Adrenal gland (tissue), 9 donors: ENCODE measurements at regions not wholly inside any gene's neighbourhood (a gene's known extent, or its start where the extent isn't known, plus 50 kb on each side); places are given as distances from the start of the nearest gene placed in this dataset.

Experiments used
- DNase-seq, 7 donors: peaks; one replicate each; pipeline ENCODE4 v3.0.0-alpha.2; 2019 to 2020
- H3K27ac ChIP-seq, 5 donors: fragments of 200-600 bp; sonication (generic) in 4 of 5; 1 replicate in 3 of 5; 2 replicates in 2 of 5; pipeline versions ENCODE4 v1.5.1 to v1.8.0; 2016 to 2020; ENCODE audit warnings: mild to moderate bottlenecking in 1 of 5
- H3K27me3 ChIP-seq: fragments of 200-600 bp; 2 replicates; pipeline ENCODE4 v1.8.0; 2021
- H3K36me3 ChIP-seq, 2 donors: fragments of 200-600 bp; replicated peaks in 1 of 2; 1 replicate in 1 of 2; 2 replicates in 1 of 2; pipeline versions ENCODE4 v1.5.1 to v1.8.0; 2018 to 2022
- H3K4me1 ChIP-seq, 2 donors: fragments of 200-600 bp; replicated peaks in 1 of 2; 1 replicate in 1 of 2; 2 replicates in 1 of 2; pipeline versions ENCODE4 v1.5.1 to v1.8.0; 2018 to 2021
- H3K4me3 ChIP-seq, 4 donors: fragments of 200-600 bp; sonication (generic) in 3 of 4; one replicate each; pipeline ENCODE4 v1.5.1; 2016 to 2018
- H3K9me3 ChIP-seq, 3 donors: fragments of 200-600 bp; sonication (generic) in 1 of 3; replicated peaks in 1 of 3; 1 replicate in 2 of 3; 2 replicates in 1 of 3; pipeline versions ENCODE4 v1.5.1 to v1.8.0; 2016 to 2021
- POLR2A ChIP-seq, 2 donors: fragments of 450-650 bp; IDR thresholded peaks; one replicate each; pipeline ENCODE4 v1.6.1; 2017; ENCODE audit warnings: antibody characterized with exemption in 2 of 2, mild to moderate bottlenecking in 2 of 2, moderate library complexity in 1 of 2
- WGBS, 4 donors: extraction: QIAGEN DNeasy Blood & Tissue Kit in 2 of 4; methylation state at CpG; one replicate each; pipeline versions ENCODE4 v1.1.5 to v1.1.7; 2013 to 2017; 5-methylcytosine and 5-hydroxymethylcytosine counted together
- intact Hi-C, 2 donors: fragments of 100-400 bp; cut with DNase I; formaldehyde crosslinking; loops; one replicate each; pipeline versions ENCODE4 v1.14.1 to v1.15.0; 2022 to 2023
- TF ChIP-seq, protein P1 (sequence below), 6 experiments: fragments of 450-650 bp in 4 of 6; fragments of 200-600 bp in 2 of 6; sonication (generic) in 1 of 6; IDR thresholded peaks; 1 replicate in 5 of 6; 2 replicates in 1 of 6; pipeline versions ENCODE4 v1.5.1 to v1.8.0; 2016 to 2021; ENCODE audit warnings: antibody characterized with exemption in 6 of 6, mild to moderate bottlenecking in 2 of 6, moderate library complexity in 1 of 6
- donor health status: healthy with polysubstance abuse.
- donor health status: Bipolar disorder and iron deficiency.
- donor health status: DM: yes; HTN: yes; CAD: no.
- donor health status: DM: no; HTN: no; CAD: no.
- donor health status: DM: no; HTN: no; CAD: no.

DNA sequence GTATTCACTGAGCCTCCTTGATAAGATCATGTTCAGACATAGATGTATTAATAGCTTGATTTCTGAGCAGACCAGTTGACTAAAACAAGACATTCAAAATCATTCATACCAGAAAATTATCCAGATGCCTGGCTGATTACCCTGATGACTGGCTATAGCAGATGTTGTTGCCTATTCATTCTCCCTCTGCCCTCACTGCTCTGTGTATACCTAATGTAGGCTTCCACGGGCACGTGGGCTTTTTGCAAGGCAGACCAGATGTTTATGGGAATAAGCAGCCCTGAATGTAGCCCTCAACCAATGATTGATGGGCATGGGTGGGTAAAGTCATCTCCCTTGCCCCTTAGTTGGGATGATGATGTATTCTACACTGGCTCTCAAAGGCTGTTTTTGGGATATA is 289.1 kb downstream of the MBD2 start:
- intact Hi-C loops: no loop called here
- no peaks in the 10 kb centered on the region for H3K36me3 ChIP-seq
- H3K4me3 ChIP-seq: no peak overlapping the region
- no peak for TF ChIP-seq POLR2A (IDR thresholded peaks at IDR 0.05)
- TF ChIP-seq, protein P1, sequence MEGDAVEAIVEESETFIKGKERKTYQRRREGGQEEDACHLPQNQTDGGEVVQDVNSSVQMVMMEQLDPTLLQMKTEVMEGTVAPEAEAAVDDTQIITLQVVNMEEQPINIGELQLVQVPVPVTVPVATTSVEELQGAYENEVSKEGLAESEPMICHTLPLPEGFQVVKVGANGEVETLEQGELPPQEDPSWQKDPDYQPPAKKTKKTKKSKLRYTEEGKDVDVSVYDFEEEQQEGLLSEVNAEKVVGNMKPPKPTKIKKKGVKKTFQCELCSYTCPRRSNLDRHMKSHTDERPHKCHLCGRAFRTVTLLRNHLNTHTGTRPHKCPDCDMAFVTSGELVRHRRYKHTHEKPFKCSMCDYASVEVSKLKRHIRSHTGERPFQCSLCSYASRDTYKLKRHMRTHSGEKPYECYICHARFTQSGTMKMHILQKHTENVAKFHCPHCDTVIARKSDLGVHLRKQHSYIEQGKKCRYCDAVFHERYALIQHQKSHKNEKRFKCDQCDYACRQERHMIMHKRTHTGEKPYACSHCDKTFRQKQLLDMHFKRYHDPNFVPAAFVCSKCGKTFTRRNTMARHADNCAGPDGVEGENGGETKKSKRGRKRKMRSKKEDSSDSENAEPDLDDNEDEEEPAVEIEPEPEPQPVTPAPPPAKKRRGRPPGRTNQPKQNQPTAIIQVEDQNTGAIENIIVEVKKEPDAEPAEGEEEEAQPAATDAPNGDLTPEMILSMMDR (IDR thresholded peaks at IDR 0.05): no peak
- H3K27ac ChIP-seq: no peak overlapping the region
- 61 to 86% (median 67%) methylated on average over 2 of the region's 2 CpGs for WGBS, 4 donors
- no peaks in the 10 kb centered on the region for H3K4me1 ChIP-seq
- H3K9me3 ChIP-seq: no peaks in the 10 kb centered on the region
- DNase-seq: no peak
- H3K27me3 ChIP-seq: no peaks in the 10 kb centered on the region

DNA sequence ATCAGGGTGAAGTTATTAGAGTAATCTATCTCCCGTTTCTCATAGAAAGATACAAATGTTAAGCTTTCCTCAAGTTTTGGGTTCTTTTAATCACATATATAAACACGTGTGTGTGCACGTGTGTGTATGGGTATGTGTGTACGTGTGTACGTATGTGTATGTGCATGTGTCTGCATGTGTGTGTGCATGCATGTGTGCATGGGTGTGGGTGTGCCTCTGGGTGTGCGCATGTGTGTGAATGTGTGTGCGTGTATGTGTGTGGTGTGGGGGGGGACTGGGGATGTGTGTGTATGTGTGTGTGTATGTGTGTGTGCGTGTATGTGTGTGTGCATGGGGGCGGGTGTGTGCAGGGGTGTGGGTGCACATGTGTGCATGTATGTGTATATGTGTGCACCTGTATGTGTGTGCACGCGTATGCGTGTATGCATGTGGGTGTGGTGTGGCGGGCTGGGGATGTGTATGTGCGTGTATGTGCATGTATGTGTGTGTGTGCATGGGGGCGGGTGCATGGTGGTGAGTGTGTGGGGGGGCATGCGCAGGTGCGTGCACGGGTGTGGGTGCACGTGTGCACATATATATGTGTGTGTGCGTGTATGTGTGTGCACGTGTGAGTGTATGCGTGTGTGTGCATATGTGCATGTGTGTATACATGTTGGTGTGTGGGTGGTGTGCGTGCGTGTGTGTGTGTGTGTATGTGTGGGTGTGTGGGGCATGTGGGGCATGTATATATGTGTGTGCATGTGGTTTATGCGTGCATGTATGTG is 304.0 kb downstream of the MBD2 start:
- intact Hi-C loops: no loop called here

DNA sequence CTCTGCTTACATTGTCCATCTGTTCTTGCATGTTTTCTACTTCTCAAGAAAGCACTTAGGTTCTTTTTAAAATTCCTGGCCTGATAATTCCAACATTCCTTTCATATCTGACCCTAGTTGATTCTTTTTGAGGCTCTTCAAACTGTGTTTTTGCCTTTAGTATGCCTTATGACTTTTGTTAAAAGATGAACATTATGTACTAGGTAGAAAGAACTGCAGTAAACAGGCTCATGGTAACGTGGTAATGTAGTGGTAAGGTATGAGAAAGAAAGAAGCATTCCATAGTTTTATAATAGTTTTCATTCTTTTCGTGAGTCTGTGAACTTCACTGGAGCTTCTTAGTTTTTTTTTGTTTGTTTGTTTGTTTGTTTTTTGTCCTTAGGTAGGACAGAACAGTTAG is 306.4 kb downstream of the MBD2 start:
- DNase-seq: no peak
- H3K9me3 ChIP-seq: no peaks in the 10 kb centered on the region
- WGBS, 4 donors: 57 to 73% (median 68%) methylated on average over 2 of the region's 2 CpGs
- H3K27ac ChIP-seq: no peak overlapping the region
- intact Hi-C loops: no loop called here
- H3K4me3 ChIP-seq: no peak overlapping the region
- no peaks in the 10 kb centered on the region for H3K4me1 ChIP-seq
- H3K27me3 ChIP-seq: no peaks in the 10 kb centered on the region
- H3K36me3 ChIP-seq: no peaks in the 10 kb centered on the region
- TF ChIP-seq, protein P1 (IDR thresholded peaks at IDR 0.05): no peak
- no peak for TF ChIP-seq POLR2A (IDR thresholded peaks at IDR 0.05)

More for the DNA sequence above, 304.0 kb downstream of the MBD2 start:
- WGBS, 4 donors: 84 to 95% (median 90%) methylated on average over 25 of the region's 25 CpGs
- Histone ChIP-seq H3K27me3 (no peaks in the 10 kb centered on the region), H3K27ac (no peak overlapping the region), H3K9me3 (no peaks in the 10 kb centered on the region), H3K4me1 (no peaks in the 10 kb centered on the region), H3K36me3 (no peaks in the 10 kb centered on the region), H3K4me3 (no peak overlapping the region)
- DNase-seq: no peak
- TF ChIP-seq, protein P1 (IDR thresholded peaks at IDR 0.05): no peak
- no peak for TF ChIP-seq POLR2A (IDR thresholded peaks at IDR 0.05)

DNA sequence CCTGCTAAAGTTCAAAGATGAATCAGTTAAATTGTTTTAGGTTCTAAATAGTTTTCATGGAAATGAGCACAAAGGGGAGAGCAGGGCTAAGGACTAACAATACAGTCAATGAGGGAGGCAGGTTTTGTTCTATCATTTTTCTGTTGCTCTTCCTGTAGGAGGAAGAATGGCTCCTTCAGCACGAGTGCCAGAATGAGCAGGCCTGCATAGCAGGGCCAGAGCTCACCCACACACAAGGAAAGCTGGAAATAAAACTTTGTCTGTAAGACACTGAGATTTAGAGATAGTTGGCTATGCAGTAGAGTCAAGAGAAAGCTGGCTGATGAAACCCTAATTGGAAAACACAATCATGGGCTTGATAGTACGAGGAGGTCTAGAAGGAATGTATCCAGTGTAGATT is 313.3 kb downstream of the MBD2 start:
- WGBS, 4 donors: 45 to 52% (median 50%) methylated on average over 2 of the region's 2 CpGs
- Histone ChIP-seq H3K27ac (no peak overlapping the region), H3K36me3 (no peaks in the 10 kb centered on the region), H3K4me1 (no peaks in the 10 kb centered on the region), H3K4me3 (no peak overlapping the region), H3K9me3 (no peaks in the 10 kb centered on the region), H3K27me3 (no peaks in the 10 kb centered on the region)
- DNase-seq: no peak
- intact Hi-C loops: no loop called here
- TF ChIP-seq, protein P1 (IDR thresholded peaks at IDR 0.05): no peak
- no peak for TF ChIP-seq POLR2A (IDR thresholded peaks at IDR 0.05)
